ENCODE measurements at regions not wholly inside any gene's neighbourhood (a gene's known extent, or its start where the extent isn't known, plus 50 kb on each side); places are given as distances from the start of the nearest gene placed in this dataset.
"Not testable (repeated sequence)": the region's sequence is repeated elsewhere in the genome, so short reads cannot be mapped to it uniquely, and the experiment has no call there.

GRCh38 chr5:105945203-105945972 lies 1725.3 kb downstream of the EFNA5 start:
- DNase-seq: no peak

GRCh38 chr5:105940181-105940580 lies 1730.6 kb downstream of the EFNA5 start:
- DNase-seq: no peak

DNA sequence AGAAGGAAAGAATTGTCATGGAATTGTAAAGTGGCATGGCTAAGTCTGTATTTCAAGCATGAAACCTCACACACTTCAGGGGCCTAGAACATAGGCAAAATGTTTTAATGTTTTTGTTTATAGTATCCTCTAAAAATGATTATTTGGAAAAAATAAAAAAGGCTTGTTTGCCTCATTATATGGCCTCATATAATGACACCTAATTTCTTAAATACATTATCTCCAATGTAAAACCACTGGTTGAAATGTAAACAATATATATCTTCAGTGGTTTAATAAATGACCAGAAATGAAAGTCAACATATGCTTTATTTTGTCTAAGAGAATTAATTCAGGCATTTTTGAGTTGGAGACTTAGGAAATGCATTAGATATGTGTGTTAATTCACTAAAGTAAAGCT lies 1736.6 kb downstream of the EFNA5 start:
- DNase-seq: no peak

DNA sequence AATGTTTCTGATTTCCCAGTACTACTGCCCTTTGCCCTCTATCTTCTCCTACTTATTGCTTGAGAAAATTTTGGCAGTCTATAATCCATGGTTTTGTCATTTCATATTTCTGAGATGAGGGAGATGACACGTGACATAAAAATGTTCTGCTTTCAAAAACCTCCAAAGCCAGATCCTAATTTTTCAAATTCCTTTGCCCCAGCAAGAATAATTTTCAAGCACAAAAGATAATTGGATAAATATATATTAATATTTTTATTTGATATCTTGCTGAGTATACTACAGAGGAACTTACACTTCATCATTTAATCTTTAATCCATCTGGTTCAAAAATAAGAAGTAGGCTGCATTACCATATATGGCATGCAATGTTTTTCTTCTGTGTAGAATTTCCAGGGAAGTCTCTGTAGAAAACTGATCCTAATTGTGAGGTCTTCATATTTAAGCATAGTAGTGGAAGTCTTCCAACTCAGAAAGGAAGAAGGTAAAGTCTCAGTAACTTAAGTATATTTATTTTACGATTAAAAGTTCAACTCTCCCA lies 1738.8 kb downstream of the EFNA5 start:
- DNase-seq: no peak

DNA sequence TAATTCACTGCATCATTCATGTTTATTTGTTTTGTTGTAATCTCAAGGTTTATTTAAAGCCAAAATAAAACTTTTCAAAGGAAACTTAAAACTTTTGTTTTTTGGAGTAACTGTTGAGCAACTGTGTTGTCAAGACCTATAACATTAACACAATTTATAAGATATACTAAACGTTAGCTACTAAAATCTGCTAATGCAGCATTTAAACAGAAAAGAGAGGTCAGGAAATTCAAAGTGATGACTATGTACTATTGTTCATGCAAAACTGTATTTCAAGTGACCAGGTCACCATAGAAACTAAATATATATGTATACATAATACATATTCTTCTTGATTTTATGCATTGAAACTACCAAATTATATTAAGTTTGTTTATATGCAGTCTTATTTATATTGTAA lies 1740.9 kb downstream of the EFNA5 start:
- DNase-seq: no peak

GRCh38 chr5:105924366-105924765 lies 1746.4 kb downstream of the EFNA5 start:
- no peak for DNase-seq

DNA sequence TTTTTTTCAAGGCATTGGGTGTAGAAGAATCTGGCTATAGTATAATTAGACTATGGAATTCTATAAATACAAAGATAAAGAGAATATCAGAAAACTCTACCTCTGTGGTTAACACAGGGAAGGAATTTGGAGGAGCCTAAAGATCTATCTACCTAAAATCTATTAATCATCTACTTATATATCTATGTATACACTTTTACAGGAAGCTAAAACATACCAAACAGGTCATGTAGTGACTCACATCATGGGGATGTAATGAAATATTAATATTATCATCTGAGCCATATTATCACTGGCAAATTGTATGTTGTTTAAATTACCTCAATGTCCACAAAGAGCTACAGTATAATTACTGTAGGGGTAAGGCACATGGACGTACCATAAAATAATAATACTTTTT lies 1748.2 kb downstream of the EFNA5 start:
- no peak for DNase-seq

GRCh38 chr5:105922080-105922479 lies 1748.7 kb downstream of the EFNA5 start:
- no peak for DNase-seq

GRCh38 chr5:105917189-105917588 lies 1753.5 kb downstream of the EFNA5 start:
- DNase-seq: no peak

- no peak for DNase-seq
Measured at GRCh38 chr5:105907016-105907415, 1763.7 kb downstream of the EFNA5 start.

DNA sequence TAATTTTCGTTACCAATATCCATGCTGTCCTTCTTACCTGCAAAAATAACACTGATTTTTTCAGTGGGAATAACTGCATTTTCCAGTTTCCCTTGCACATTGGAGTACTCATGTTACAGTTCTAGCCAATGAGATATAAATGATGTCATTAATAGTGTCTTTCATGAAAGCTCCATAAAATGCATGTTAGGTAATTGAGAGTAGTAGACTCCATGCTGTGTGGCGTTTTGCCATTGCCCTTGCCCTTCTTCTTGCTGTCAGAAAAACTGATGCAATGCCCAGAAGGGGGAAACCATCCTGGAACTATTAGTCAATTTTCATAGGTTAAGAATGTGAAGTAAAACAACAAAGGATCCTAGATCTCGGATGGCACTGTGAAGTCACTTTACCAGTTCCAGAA lies 1765.3 kb downstream of the EFNA5 start:
- DNase-seq: no peak

DNA sequence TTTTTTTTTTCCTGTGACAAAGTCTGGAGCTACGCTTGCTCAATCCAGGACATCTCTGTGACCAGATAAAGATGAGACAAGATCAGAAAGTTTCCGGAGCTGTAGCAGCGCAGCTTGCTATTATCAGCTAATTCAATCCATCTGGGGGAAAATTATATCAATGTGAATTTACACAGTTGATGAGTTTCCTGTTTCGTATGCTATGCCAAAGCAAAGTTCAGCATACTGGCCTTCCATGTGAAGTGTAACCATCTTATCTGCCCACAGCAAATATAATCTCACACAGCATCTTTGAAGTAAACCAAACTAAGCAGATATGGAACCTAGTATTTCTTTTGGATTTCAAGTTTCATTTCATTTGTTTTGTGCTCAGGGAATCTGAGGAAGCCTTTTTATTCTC lies 1767.7 kb downstream of the EFNA5 start:
- no peak for DNase-seq

- no peak for DNase-seq
Measured at GRCh38 chr5:105899726-105900125, 1771.0 kb downstream of the EFNA5 start.

DNA sequence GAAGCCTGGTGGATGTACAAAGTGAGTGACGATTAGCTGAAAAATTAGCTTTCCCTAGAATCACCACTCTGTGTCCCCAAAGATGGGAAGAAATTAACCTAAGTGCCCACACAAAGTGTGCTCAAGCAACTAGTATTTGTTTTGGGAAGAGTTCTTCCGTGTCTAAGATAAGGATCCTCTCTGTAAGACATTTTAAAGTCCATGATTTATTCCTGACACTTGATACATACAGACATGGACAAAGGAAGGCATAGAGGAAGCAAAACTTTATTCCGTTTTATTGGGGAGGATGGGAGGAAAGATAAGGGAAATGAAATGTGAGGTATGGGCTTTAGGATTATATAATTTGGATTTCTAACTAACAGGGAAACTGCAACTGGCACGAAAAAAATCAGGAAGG lies 1772.6 kb downstream of the EFNA5 start:
- no peak for DNase-seq

DNA sequence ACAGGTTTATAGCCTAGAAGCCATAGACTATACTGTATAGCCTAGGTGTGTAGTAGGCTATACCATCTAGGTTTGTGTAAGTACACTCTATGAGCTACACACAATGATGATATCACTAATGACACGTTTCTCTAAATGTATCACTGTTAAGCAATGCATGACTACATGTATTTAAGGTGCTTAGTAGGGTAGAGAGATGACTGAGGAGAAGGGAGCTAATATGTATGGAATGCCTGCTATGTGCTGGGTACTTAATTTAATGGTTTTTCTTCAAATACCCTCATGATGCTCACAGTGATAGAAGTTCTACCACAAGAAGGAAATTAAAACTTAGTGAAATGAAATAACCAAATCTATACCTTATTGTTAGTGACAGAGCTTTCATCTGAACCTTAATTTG lies 1785.5 kb downstream of the EFNA5 start:
- DNase-seq: no peak

GRCh38 chr5:105882956-105883481 lies 1787.7 kb downstream of the EFNA5 start:
- no peak for DNase-seq

GRCh38 chr5:105878402-105878801 lies 1792.3 kb downstream of the EFNA5 start:
- no peak for DNase-seq

DNA sequence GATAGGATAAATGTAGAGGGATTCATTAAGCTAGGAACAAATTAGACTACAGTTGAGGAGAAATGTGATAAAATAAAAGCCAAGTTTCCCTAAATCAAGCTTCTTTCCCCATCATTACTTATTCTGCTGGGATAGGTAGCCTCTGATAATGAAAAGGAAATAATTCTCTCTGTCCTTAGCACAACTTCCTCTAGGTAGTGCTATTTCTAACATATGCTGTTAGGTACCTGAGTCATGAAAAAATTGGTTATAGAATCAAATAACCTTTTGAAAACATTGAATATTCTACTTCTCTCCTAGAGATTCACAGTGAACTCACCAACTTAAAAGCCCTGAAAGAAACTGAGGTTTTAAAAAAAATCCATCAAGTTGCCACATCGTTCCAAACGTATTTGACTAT lies 1793.1 kb downstream of the EFNA5 start:
- DNase-seq: no peak

DNA sequence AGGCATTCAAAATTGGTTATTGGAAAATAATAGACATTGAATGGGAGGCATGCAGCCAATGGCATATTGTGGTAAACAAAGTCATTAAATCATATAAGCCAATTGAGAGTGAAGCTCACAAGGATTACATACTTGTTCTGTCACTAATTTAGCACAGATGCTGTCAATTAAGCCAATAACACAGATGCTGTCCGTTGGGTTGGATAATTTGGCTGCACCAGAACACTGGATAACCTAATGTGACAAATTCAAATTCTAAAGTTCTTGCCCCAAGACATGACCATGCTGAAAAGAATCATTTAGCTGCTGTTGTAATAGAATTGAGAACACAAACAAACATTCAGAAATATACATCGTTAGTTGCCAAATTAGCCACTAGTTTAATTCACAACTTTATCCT lies 1796.4 kb downstream of the EFNA5 start:
- DNase-seq: no peak

GRCh38 chr5:105872569-105873270 lies 1798.0 kb downstream of the EFNA5 start:
- DNase-seq: no peak

DNA sequence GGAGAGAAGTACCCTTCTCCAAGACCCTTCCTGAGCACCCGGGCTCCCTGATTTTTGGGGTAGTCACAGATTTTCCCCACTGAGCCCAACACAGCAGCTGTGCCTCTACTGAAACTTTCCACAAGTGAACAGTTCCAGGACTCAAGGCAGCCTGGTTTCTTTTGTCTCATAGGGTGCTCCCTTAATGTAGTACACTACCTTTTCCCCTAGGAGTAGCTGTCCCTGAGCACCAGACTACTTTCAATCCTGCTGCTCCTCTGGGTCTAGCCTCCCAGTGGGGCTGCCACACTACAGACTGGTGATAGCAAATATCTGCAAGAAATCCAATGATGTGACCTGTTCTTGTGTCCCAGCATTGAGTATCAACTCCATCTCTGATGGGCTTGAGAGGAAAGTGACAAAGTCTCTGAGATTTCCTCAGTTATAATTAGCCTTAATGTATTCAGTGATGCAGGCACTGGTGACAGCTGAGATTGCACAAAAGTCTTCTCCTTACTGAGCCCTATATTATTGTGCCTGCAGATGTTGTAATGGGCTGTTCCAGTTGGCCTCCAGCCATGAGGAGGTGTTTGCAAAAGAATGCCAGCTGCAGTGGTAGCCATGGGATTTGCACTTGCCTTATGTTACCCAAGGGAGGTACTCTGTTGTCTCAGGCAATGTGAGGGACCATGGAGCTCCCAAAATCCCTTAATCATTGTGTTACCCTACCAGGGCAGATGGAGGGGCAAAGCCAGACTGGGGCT lies 1802.5 kb downstream of the EFNA5 start:
- DNase-seq: no peak

DNA sequence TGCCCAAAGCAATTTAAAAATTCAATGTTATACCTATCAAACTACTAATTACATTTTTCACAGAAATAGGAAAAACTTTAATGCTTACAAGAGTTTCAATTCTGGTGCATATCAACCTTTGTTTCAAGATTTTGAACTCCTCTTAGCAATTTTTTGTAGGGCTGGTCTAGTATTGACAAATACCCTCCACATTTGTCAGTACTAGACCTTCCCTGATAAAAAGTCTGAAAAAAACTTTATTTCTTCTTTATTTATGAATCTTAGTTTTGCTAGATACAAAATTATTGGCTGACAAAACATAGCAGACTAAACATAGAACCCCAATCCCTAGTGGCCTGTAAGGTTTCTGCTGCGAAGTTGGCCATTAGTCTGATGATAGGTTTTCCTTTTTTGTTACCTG lies 1804.9 kb downstream of the EFNA5 start:
- DNase-seq: no peak

GRCh38 chr5:105859350-105859749 lies 1811.4 kb downstream of the EFNA5 start:
- not testable (repeated sequence) for DNase-seq

Measured in CD4-positive, alpha-beta T cell treated with Interferon alpha-2 for 1 hour (primary cell).